ENCODE measurements at regions not wholly inside any gene's neighbourhood (a gene's known extent, or its start where the extent isn't known, plus 50 kb on each side); places are given as distances from the start of the nearest gene placed in this dataset.

DNA sequence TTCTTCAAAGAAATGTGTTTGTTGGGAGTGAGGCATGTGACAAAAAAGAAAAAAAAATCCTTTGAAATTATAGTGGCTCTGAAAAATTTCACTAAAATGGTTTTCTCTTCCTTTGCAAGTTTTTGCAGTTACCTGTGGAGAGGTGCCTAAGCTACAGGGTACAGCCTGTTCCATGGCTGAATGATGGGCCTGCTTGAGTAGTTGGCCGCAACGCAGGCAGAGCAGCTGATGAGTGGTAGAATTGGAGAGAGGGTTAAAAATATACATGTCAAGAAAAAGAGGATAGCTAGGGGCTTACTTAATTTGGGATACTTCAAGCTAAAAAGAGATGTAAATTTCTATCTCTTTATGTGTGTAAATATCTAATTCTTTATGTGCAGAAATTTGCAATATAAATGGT, 629.1 kb upstream of the SLC10A2 start:
- DNase-seq (ENCODE audit: low read depth, low spot score) = no peak
- in situ Hi-C loops (cut with HindIII; ENCODE audit: low sequenced_read_pairs) = no loop called here
- H3K4me3 ChIP-seq (ENCODE audit: low read depth, low read length) = no peak overlapping the region
- TF ChIP-seq, protein P1, sequence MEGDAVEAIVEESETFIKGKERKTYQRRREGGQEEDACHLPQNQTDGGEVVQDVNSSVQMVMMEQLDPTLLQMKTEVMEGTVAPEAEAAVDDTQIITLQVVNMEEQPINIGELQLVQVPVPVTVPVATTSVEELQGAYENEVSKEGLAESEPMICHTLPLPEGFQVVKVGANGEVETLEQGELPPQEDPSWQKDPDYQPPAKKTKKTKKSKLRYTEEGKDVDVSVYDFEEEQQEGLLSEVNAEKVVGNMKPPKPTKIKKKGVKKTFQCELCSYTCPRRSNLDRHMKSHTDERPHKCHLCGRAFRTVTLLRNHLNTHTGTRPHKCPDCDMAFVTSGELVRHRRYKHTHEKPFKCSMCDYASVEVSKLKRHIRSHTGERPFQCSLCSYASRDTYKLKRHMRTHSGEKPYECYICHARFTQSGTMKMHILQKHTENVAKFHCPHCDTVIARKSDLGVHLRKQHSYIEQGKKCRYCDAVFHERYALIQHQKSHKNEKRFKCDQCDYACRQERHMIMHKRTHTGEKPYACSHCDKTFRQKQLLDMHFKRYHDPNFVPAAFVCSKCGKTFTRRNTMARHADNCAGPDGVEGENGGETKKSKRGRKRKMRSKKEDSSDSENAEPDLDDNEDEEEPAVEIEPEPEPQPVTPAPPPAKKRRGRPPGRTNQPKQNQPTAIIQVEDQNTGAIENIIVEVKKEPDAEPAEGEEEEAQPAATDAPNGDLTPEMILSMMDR (IDR thresholded peaks at IDR 0.05; ENCODE audit: low read depth, low read length) = no peak

DNA sequence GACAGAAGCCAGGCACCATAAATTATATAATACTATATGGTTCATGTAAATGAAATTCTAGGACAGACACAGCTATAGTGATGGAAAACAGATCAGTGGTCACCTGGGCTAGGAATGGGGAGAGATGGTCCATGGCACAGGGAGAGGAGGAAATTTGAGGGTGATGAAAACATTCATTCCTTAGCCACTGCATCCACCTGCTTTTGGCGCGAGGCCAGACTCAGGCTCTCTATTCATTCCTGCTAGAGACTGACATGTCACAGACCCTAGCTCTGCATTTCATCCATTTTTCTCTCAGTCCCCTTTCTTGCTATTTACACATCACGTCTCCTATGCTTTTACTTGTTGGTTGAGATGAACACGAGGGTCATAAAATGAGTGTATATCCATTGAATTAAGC, 628.3 kb upstream of the SLC10A2 start:
- in situ Hi-C loops (cut with HindIII; ENCODE audit: low sequenced_read_pairs) = no loop called here
- TF ChIP-seq, protein P1 (IDR thresholded peaks at IDR 0.05; ENCODE audit: low read depth, low read length) = no peak
- H3K4me3 ChIP-seq (ENCODE audit: low read depth, low read length) = no peak overlapping the region
- DNase-seq (ENCODE audit: low read depth, low spot score) = no peak

DNA sequence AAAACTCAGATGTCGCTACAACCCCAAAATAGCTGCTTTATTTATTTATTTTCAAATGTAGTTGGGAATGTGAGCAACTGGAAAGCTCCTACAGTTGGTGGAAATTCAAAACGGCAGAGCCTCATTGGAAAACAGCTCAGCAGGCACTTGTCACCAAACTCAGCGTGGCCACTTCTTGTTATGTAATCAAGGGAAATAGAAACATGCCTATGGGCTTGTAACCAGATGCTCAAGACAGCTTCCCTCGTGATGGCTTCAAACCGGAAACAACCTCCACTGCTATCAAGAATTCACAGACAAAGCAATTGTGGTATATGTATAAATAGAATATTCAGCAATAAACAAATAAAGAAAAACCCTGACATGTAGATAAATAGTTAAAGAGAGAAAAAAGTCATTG, 627.8 kb upstream of the SLC10A2 start:
- in situ Hi-C loops (cut with HindIII; ENCODE audit: low sequenced_read_pairs) = no loop called here
- no peak overlapping the region for H3K4me3 ChIP-seq (ENCODE audit: low read depth, low read length)
- DNase-seq (ENCODE audit: low read depth, low spot score) = no peak
- TF ChIP-seq, protein P1 (IDR thresholded peaks at IDR 0.05; ENCODE audit: low read depth, low read length) = no peak

DNA sequence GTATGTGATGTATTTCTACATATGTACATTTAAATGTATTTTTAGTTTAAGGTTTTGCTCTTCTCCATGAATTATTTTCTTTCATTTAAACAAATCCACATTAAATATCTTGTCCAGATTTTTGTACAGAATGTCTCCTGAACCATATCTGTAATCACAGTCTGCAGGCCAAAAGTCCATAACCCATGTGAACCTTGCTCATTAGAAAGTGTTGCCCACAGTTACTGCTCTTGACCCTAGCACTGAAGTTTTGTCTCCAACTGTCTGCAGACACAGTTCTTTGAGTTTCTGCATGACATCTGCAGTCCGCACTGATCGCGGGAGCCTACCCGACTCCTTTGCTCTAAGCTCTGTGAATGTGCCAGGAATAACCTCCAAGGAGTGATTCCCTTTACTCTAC, 626.2 kb upstream of the SLC10A2 start:
- no peak for DNase-seq (ENCODE audit: low read depth, low spot score)
- in situ Hi-C loops (cut with HindIII; ENCODE audit: low sequenced_read_pairs) = no loop called here
- no peak overlapping the region for H3K4me3 ChIP-seq (ENCODE audit: low read depth, low read length)
- TF ChIP-seq, protein P1 (IDR thresholded peaks at IDR 0.05; ENCODE audit: low read depth, low read length) = no peak

DNA sequence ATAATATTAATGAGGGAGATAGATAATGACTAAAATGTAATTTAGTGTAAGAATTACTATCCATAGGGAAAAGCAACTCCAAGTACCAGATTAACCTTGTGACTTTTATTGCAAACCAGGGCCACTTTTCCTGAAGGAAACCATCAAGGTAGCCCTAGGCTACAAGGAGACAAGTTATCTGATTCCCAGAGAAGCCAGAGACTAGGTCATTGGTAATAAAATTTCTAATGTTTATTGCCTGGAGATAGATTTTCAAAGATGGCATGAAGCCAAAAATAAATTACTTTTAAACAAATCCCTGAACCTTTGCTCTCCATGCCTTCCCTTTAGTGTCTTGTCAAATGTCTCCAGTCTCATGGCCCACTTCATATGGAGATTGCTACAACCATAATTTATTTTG, 610.1 kb upstream of the SLC10A2 start:
- in situ Hi-C loops (cut with HindIII; ENCODE audit: low sequenced_read_pairs) = no loop called here
- H3K4me3 ChIP-seq (ENCODE audit: low read depth, low read length) = no peak overlapping the region
- TF ChIP-seq, protein P1 (IDR thresholded peaks at IDR 0.05; ENCODE audit: low read depth, low read length) = no peak
- DNase-seq (ENCODE audit: low read depth, low spot score) = no peak

DNA sequence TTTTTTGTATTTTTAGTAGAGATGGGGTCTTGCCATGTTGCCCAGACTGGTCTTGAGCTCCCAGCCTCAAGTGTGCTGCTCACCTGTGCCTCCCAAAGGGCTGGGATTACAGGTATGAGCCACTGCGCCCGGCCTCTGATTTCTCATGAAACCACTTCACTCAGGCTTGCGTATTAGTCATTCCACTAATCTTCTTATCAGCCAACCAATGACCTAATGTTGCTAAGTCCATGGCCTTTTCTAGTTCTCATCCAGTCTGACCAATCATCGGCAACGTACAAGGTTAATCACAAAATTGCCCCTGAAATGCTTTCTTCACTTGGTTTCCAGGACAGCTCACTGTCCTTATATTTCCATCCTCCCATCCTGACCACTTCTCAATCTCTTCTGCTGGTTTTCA, 605.3 kb upstream of the SLC10A2 start:
- H3K4me3 ChIP-seq (ENCODE audit: low read depth, low read length) = no peak overlapping the region
- in situ Hi-C loops (cut with HindIII; ENCODE audit: low sequenced_read_pairs) = no loop called here
- TF ChIP-seq, protein P1 (IDR thresholded peaks at IDR 0.05; ENCODE audit: low read depth, low read length) = no peak
- DNase-seq (ENCODE audit: low read depth, low spot score) = no peak

- in situ Hi-C loops (cut with HindIII; ENCODE audit: low sequenced_read_pairs) = no loop called here
- DNase-seq (ENCODE audit: low read depth, low spot score) = no peak
- H3K4me3 ChIP-seq (ENCODE audit: low read depth, low read length) = no peak overlapping the region
- TF ChIP-seq, protein P1 (IDR thresholded peaks at IDR 0.05; ENCODE audit: low read depth, low read length) = no peak
Observed at GRCh38 chr13:103663996-103664395, 597.8 kb upstream of the SLC10A2 start.

Data from astrocyte of the spinal cord (primary cell).